DOHH2 (cell line): ENCODE measurements at regions not wholly inside any gene's neighbourhood (a gene's known extent, or its start where the extent isn't known, plus 50 kb on each side); places are given as distances from the start of the nearest gene placed in this dataset.

Source experiments
- H3F3A ChIP-seq: fragments of 200-600 bp; sonication (generic), shearing (Covaris generic); 2 replicates; pipeline ENCODE4 v1.6.0; 2016; ENCODE audit warnings: antibody characterized with exemption, mild to moderate bottlenecking; ENCODE audit not compliant: control insufficient read depth, insufficient read depth
- H3K27ac ChIP-seq: fragments of 200-600 bp; sonication (generic); 2 replicates; pipeline ENCODE4 v1.5.1; 2014; ENCODE audit warnings: low read depth, mild to moderate bottlenecking, low read length, moderate library complexity
- H3K27me3 ChIP-seq: fragments of 200-600 bp; sonication (generic); 2 replicates; pipeline ENCODE4 v1.6.1; 2014; ENCODE audit warnings: mild to moderate bottlenecking, low read length, mixed read lengths; ENCODE audit not compliant: control insufficient read depth
- H3K36me3 ChIP-seq: fragments of 200-600 bp; sonication (generic); 2 replicates; pipeline ENCODE4 v1.6.1; 2014; ENCODE audit warnings: mild to moderate bottlenecking, low read length, moderate library complexity, mixed read lengths; ENCODE audit not compliant: control insufficient read depth
- H3K4me1 ChIP-seq: fragments of 200-600 bp; sonication (generic); 2 replicates; pipeline ENCODE4 v1.6.1; 2014; ENCODE audit warnings: mild to moderate bottlenecking, low read length, mixed read lengths; ENCODE audit not compliant: control insufficient read depth
- H3K4me2 ChIP-seq: fragments of 200-600 bp; sonication (generic); 2 replicates; pipeline ENCODE4 v1.6.0; 2014; ENCODE audit warnings: mild to moderate bottlenecking, low read length, moderate library complexity
- H3K4me3 ChIP-seq: fragments of 200-600 bp; sonication (generic); 2 replicates; pipeline ENCODE4 v1.5.1; 2014; ENCODE audit warnings: mild to moderate bottlenecking, low read length, mixed read lengths
- H3K79me2 ChIP-seq: fragments of 200-600 bp; sonication (generic); 2 replicates; pipeline ENCODE4 v1.6.1; 2014; ENCODE audit warnings: mild to moderate bottlenecking, low read length, mixed read lengths; ENCODE audit not compliant: control insufficient read depth
- H3K9me2 ChIP-seq: fragments of 200-600 bp; sonication (generic); replicated peaks from 2 replicates; pipeline ENCODE4 v1.6.1; 2014; ENCODE audit warnings: mild to moderate bottlenecking, low read length, mixed read lengths; ENCODE audit not compliant: control insufficient read depth
- H3K9me3 ChIP-seq: fragments of 200-600 bp; sonication (generic); 2 replicates; pipeline ENCODE4 v1.6.1; 2014; ENCODE audit warnings: antibody characterized with exemption, low read length, mixed read lengths; ENCODE audit not compliant: control insufficient read depth, insufficient read depth
- H4K20me1 ChIP-seq: fragments of 200-600 bp; sonication (generic); 2 replicates; pipeline ENCODE4 v1.6.0; 2014; ENCODE audit warnings: low read depth, mild to moderate bottlenecking, antibody characterized with exemption, low read length, moderate library complexity; ENCODE audit not compliant: control insufficient read depth, insufficient read depth
- EZH2phosphoT487 ChIP-seq: fragments of 200-600 bp; sonication (generic); IDR thresholded peaks from 2 replicates; pipeline ENCODE4 v1.6.1; 2017; ENCODE audit warnings: borderline replicate concordance, mild to moderate bottlenecking, antibody characterized with exemption, low read length, moderate library complexity, mixed read lengths
- TF ChIP-seq, protein P1 (sequence below): fragments of 200-600 bp; sonication (generic); IDR thresholded peaks from one replicate; pipeline ENCODE4 v1.5.1; 2014; ENCODE audit warnings: antibody characterized with exemption, mild to moderate bottlenecking, low read depth, low read length; ENCODE audit not compliant: poor library complexity, severe bottlenecking

DNA sequence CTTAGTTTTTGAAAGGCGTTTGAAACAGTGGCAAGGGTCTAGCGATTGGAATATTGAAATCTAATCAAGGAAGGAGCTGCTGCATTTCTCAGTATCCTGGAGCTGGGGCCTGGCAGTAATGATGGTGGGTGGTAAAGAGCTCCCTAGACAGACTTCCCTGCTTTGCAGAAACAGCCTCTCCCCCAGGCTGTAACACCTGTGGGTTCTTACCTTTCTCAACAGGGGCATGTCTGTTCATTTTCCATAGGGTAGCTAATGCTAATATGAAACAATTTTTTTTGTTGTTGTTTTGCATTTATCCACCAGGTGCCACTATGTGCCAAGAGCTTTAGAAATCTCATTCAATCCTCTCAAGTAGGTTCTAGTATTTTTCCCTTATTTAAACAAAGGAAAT is 345.5 kb downstream of the REEP3 start:
- H3K4me1 ChIP-seq: no peaks in the 10 kb centered on the region
- peaks cover 8% of the 10 kb centered on the region; the same call in 1 of the 2 replicates for H3K27me3 ChIP-seq
- H4K20me1 ChIP-seq: no peaks in the 10 kb centered on the region
- no peaks in the 10 kb centered on the region for H3K9me3 ChIP-seq
- H3K79me2 ChIP-seq: no peaks in the 10 kb centered on the region
- no peak overlapping the region for H3K4me3 ChIP-seq
- H3K36me3 ChIP-seq: no peaks in the 10 kb centered on the region
- H3F3A ChIP-seq: no peaks in the 10 kb centered on the region
- H3K27ac ChIP-seq: no peak overlapping the region
- no peaks in the 10 kb centered on the region for H3K9me2 ChIP-seq
- TF ChIP-seq, protein P1, sequence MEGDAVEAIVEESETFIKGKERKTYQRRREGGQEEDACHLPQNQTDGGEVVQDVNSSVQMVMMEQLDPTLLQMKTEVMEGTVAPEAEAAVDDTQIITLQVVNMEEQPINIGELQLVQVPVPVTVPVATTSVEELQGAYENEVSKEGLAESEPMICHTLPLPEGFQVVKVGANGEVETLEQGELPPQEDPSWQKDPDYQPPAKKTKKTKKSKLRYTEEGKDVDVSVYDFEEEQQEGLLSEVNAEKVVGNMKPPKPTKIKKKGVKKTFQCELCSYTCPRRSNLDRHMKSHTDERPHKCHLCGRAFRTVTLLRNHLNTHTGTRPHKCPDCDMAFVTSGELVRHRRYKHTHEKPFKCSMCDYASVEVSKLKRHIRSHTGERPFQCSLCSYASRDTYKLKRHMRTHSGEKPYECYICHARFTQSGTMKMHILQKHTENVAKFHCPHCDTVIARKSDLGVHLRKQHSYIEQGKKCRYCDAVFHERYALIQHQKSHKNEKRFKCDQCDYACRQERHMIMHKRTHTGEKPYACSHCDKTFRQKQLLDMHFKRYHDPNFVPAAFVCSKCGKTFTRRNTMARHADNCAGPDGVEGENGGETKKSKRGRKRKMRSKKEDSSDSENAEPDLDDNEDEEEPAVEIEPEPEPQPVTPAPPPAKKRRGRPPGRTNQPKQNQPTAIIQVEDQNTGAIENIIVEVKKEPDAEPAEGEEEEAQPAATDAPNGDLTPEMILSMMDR: peak; percentile 56
- TF ChIP-seq EZH2phosphoT487: no peak
- H3K4me2 ChIP-seq: no peak overlapping the region

DNA sequence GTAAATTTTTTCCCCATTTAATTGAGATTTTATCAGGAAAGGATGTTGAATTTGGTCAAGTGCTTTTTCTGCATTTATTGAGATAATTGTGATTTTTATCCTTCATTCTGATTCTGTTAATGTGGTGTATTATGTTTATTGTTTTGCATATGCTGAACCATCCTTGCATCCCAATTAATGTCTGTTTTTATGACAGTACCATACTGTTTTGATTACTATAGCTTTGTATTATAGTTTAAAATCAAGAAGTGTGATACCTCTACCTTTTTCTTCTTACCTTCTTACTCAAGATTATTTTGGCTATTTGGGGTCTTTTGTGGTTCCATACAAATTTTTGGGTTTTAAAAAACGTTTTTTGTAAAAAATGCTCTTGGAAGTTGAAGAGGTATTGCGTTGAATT is 357.2 kb downstream of the REEP3 start:
- Histone ChIP-seq H3K9me3 (no peaks in the 10 kb centered on the region; the same call in 1 of the 2 replicates), H3K4me1 (no peaks in the 10 kb centered on the region), H3K36me3 (no peaks in the 10 kb centered on the region)

DNA sequence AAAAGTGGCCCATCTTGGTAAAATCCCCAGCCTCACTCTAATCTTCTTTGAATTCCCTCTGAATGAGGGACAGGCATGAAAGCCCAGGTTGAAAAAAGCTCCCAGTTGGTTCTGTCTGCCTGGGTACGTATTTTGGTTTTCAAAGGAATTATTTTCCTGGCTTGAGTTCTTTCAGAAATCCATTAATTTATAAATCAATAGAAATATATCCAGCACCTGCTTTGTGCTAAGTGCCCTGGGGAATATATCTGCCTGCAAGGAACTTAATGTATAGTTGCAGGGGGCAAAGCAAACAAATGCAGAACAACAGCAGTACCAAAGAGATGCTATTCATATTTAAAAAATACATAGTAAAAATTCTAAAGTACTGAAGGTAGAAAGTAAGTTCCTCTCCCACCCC is 362.7 kb downstream of the REEP3 start:
- Histone ChIP-seq H3K9me3 (no peaks in the 10 kb centered on the region), H3K36me3 (no peaks in the 10 kb centered on the region), H3K27ac (no peak overlapping the region), H3K4me2 (no peak overlapping the region), H3F3A (no peaks in the 10 kb centered on the region), H3K4me1 (no peaks in the 10 kb centered on the region), H3K27me3 (0 out of 2 replicates have a peak, but pooled peaks cover 3% of the 10 kb centered on the region), H3K9me2 (no peaks in the 10 kb centered on the region), H3K4me3 (no peak overlapping the region), H4K20me1 (no peaks in the 10 kb centered on the region), H3K79me2 (no peaks in the 10 kb centered on the region)
- TF ChIP-seq, protein P1: no peak
- no peak for TF ChIP-seq EZH2phosphoT487

More for the DNA sequence above, 357.2 kb downstream of the REEP3 start:
- H4K20me1 ChIP-seq: no peaks in the 10 kb centered on the region
- no peak overlapping the region for H3K27ac ChIP-seq
- no peaks in the 10 kb centered on the region for H3K79me2 ChIP-seq
- TF ChIP-seq, protein P1: no peak
- no peak for TF ChIP-seq EZH2phosphoT487
- no peaks in the 10 kb centered on the region for H3K9me2 ChIP-seq
- 0 out of 2 replicates have a peak, but pooled peaks cover 3% of the 10 kb centered on the region for H3K27me3 ChIP-seq
- no peaks in the 10 kb centered on the region for H3F3A ChIP-seq
- no peak overlapping the region for H3K4me3 ChIP-seq
- no peak overlapping the region for H3K4me2 ChIP-seq
